ENCODE measurements at regions not wholly inside any gene's neighbourhood (a gene's known extent, or its start where the extent isn't known, plus 50 kb on each side); places are given as distances from the start of the nearest gene placed in this dataset.

DNA sequence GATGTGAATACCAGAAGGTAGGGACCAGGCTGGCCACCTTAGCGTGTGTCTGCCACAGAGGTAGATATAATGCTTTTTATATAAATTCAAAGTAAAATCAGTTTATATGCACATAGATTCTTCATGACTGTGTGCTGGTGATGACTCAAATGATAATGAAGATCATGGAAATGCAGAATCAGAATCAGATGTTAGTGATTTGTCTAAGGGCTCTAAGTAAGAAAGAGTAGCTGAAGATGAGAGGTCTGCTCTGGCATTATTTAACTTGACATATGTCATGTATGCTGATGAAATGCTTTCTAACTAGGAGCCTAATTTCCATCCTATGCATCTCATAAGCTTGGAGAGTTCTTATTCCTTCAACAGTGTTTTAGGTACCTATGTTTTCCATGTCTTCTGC, 50.3 kb upstream of the DPH6 start:
- DNase-seq, result no peak

DNA sequence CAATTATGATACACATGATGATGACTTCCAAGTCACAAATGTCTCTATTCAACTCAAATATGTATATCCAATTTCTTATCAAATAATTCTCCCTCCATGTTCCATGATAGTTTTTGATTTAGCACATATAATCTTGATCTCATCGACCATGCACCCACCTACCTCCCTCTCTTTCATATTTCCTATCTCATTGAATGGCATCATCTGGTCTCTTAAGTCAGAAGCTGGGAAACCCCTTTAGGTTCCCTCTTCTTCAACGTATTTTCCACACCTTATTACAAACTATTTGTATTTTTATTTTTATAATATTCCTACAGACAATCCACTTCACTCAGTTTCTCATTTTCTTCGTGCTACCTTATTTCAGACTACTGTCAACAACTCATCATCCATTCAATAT, 56.9 kb upstream of the DPH6 start:
- DNase-seq, result no peak

DNA sequence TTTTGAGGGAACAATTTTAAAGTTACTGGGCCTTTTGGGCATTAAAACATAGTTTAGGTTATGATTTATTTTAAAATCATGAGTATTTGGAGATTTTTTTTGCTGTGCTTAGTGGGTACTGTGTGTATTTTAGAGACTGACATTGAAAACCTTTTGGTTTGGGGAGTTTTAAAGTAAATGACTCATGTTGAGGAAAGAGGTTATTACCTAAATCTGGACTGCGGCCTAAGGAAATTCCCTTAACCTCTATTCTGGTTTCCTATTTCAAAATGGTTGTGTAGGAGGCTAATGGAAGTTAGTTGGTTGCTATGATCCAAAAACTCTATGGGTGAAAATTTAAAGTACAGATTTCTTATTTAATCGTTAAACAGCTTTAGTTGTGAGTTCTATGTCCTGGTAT, 57.3 kb upstream of the DPH6 start:
- DNase-seq, result no peak

DNA sequence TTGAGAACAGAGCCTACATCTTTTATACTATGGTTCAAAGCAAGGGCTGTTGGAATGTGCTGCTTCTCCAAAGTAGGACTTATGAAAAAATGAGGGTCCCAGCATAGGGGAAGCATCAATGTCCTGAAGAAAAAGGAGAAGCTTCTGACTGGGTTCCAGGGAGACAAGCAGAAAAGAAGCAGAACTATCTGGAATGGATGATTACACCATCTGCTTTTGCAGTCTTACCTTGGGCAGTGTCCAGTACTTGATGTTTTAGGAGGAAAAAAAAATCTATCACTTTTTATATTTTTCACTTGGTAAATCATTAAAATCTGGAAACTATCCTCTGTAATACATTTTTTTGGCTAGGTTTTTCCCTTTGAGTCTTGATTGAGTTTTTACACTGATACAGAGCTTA, 57.9 kb upstream of the DPH6 start:
- DNase-seq, result no peak

DNA sequence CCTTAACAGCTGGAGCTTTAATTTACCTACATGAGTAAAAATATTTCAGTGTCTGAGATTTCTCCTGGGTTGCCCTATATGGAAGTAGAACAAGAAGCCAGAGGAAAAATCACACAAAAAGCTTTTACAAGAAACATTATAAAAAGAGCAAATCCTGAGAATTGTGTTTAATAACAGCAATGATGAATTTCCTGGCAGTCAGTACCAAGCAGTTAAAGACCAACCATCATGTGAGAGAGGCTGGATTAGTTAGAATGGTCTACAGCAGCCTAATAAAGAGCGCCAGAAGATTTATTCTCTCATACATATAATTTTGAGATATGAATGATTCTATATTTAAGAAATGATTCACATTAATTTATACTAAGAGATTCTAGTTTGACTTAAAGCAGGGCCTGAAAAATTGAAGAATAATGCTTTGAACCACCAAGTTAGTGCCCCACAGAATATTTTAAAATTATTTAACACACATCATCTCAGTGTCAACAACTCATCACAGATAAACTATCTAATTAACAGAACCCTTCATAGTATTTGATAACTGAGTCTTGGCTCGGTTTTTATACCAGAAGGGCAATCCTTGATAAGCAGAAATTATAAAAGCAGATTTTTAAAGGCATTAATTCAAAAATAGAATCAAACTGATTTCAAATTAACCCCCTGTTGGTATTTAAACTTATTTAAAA, 59.9 kb upstream of the DPH6 start:
- DNase-seq, result no peak

DNA sequence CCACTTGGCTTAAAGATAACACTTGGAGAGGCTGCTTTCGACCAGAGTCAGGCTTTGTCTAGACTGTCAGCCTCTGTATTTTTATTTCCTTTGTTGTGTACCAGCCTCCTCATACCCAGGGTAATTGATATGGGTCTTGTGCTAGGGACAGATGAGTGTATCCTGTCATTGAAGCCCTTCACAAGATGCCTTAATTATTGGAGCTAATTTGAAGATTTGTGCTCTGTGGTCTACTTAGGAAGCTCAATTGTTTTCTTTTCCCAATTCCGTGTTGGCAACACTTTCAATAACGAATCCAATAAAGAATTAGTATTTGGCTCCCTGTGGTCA, 60.5 kb upstream of the DPH6 start:
- no peak for DNase-seq

DNA sequence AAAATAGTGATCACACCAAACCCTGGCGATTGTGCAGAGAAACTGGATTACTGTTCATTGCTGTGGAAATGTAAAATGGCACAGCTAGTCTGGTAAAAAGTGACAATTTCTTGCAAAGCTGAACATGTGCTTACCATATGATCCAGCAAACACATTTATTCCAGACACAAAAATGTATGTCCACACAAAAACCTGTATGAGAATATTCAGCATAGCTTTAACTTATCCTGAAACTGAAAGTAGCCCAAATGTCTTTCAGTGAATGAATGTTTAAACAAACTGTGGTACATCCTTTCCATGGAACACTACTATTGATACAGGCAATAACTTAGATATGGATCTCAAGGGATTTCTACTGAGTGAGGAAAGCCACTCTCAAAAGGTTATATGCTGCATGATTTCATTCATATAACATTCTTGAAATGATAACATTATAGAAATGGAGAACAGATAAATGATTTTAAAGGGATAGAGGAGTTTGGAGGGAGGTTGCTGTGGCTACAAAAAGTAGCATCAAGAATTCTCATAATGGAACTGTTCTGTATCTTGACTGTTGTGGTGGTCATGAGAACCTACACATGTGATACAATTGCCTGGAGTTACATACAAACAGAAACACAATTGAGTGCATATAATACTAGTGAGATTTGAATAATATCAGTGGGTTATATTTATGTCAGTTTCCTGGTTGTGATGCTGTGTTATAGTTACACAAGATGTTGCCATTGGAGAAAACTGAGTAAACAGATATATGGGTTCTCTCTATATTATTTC, 70.7 kb upstream of the DPH6 start:
- DNase-seq, result no peak

DNA sequence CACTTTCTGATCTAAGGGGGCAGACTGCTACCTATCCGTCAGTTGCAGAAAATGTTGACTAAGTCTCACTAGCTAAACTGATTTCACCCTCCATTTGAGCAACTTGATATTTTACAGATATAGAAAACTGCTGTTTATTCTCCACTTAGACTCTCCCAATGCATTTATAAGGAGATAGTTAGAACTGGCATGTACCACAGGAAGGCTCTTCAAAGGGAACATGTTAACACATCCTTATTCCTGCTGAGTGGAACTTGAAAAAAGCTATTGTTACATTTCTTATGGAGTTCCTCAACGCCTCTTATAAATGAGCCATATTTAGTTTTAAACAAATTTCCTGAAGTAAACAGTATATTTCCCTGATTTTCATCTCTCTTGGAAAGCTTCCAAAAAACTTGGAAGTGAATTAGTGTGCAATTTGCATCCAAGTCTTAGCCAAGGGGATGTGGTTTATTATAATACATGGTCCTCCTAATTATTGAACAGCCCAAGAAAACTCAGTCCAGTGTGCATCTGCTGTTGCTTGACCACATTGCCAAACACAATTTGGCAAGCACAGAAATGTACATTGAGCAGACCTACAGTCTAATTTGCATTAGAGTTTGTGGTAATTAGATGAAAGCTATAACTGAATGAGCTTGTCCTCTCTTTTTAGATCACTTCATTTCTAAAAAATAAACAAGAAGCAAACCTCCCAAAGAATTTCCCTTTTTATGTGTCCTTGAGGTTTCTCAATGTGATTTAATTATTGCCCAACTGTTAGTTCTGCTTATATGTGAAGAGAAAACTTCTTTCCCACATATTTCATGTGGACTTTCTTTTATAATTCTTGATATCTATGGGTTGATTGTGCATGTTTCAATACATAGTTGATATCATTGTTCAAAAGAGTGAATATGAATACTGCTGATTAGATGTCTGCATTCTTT, 72.6 kb upstream of the DPH6 start:
- DNase-seq, result no peak

DNA sequence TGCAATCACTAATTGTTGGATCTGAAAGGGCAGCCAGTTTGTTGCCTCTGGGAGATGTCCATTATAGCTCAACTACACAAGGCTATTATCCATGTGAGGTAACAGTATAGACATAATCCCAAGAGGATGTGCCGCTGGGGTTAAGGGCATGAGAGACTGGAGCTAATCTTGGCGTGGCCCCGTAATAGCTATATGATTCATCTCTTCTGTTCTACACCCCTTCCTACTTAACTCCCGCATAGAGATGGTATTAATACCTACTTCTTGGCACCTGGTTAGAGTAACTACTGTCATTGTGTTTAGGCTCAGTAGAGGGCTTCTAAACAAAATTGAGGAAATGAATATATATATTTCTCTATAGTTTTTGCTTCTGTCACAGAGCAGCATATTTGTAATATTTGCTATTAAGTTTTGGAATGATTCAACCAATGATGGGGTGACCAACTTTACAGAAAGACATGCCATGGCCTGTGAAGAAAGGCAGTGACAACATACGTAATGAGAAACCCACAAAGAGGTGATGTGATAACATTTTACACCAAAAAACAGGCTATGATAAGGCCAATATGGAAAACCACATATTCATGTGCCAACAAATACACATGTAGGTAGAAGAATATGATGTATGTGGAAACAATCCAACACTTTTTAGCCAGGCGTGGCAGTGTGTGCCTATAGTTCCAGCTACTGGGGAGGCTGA, 76.8 kb upstream of the DPH6 start:
- DNase-seq, result no peak

DNA sequence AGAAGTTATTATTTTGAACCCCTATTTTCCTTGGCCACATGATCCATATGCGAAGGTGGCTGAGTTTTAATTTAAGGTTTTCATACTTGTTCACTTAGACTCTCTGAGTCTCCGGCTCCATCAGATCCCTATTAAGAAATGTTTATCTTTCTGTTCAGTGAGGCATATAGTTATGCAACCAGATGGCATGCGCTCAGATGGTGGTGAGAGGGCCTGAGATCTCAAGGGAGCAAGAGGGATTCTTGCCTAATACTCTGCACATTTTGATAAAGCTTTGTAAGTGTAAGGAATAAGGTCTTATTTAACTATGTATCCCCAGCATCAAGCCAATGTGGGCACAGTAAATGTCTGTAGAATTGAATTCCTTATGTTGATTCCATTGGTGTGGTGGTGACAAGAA, 78.9 kb upstream of the DPH6 start:
- no peak for DNase-seq

DNA sequence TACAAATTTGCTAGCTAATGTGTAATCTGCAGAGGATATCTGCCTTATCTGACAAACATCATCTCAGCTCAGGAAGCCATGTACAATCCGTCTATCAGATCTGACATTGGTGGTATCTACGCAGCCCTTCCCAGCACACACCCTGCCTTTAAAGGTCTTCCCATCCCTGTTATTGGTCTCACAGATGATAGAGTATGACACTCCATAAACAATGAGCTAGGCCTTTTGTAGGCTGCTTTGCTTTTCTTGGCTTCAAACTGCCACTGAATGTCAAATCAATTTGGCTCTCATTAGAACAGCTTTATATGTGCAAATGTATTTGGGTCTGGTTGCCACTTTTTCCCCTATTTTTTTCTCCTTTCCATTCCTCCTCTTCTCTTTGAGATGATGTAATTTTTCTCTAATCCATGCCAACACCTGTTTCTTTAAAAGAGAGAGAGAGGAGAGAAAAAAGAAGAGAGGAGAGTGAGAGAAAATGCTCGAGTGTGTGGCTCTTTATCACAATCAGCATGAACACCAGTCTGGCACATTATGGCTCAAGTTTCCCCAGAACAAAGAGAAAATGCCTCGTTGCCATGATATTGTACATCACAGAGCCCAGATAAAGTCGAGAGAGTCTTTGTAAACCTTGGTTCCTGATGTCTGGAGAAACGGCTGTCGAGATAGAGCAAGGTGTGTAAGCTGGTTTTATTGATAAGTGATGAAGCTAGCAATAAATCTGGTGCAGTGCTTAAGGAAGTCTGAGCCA, 80.8 kb upstream of the DPH6 start:
- DNase-seq, result no peak

DNA sequence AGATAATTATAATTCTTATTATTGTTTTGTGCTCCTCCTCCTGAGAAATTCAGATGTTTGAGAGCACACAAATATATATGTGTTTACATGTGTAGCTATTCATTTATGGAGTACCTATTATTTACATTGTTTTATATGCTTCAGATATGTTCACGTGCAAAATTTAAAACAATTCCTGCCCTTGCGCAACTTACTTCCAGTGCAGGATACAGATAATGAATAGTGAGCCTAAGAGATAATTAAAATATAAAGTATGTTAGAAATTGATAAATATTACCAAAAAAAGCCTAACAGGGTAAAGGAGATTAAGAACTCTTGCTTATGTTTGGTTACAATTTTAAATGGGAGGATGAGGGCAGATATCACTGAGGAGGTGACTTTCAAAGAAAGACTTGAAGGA, 81.7 kb upstream of the DPH6 start:
- no peak for DNase-seq

DNA sequence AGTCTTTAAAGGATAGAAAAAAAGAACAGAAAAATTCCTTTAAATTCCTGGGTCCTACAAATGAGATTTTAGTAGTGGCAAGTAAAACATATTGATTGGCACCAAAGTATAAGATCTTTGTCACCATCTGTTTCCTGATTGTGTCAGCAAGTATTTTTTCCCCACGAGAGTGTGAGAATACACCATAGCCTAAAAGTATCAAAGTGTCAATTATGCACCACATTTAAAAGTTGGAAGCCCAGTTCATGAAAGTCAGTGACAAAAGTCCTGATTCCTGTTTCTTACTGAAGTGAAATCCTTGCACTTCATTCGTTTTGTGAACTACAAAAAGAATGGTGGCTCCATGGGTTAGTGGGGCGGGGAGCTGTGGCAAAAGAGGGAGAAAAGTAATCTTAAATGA, 83.8 kb upstream of the DPH6 start:
- no peak for DNase-seq

DNA sequence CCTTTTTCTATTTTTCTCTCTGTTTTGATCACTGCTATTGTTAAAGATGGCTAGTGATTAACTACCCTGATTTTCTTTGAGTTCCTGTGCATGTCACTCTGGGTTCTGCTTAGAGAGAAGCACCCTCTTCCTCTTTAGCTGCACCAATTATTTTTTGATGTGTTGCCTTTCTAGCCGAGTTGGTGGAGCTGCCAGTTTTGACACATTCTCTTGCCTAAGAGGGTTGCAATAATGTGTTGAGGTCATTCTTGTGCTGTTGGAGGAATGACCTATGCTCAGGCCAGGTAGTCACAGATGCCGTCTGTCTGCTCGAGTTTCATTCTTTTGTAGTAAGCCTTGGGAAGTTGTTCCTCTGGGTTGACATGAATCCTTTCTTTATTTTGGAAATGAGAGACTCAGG, 84.6 kb upstream of the DPH6 start:
- no peak for DNase-seq

DNA sequence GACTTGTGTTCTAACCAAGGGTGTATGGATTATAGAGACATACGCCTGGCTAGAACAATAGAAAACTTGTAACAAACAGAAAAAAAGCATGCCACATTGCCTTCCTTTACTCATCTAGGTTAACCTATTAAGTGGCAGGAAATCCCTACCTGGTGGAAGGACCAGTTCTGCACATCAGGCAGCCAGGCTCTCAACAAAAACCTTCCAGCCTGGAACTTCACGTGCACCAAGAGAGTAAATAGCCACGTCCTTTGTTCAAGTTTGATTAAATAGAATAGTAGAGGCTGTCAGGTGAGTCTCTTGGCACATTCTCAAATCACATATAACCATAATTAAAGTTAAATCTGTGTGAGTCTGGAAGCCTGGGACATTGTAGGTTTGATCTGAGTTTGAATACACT, 85.0 kb upstream of the DPH6 start:
- DNase-seq, result no peak

DNA sequence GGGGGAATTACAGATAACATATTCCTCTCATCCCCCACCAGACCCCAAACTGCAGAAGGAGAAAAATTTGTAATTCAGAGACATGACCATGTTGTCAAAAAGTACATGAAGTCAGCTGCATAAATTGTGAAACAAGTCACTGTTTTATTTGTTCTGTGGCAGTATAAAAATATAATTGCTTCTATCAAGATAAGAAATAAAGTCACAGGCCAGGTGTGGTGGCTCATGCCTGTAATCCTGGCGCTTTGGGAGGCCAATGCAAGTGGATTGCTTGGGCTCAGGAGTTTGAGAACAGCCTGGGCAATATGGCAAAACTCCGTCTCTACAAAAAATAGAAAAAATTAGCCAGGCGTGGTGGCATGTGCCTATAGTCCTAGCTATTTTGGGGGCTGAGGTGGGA, 87.7 kb upstream of the DPH6 start:
- no peak for DNase-seq

DNA sequence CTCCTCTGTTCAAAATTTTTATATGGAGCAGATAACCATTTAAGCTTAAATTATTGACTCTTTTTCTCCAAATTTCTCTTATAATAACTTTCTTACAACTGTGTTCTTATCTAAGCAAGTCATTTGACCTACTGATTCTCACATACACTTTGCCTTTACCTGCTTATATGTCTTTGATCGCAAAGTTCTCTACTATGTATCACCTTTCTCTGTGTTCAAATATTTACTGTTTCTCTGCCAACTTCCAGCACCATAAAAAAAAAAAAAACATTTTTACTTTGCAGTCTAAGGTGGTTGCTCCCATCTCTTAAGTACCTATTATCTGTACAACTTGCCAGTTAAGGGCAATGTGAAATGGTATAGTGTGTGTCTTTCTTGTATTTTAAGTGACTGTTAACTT, 100.8 kb upstream of the DPH6 start:
- DNase-seq, result no peak

DNA sequence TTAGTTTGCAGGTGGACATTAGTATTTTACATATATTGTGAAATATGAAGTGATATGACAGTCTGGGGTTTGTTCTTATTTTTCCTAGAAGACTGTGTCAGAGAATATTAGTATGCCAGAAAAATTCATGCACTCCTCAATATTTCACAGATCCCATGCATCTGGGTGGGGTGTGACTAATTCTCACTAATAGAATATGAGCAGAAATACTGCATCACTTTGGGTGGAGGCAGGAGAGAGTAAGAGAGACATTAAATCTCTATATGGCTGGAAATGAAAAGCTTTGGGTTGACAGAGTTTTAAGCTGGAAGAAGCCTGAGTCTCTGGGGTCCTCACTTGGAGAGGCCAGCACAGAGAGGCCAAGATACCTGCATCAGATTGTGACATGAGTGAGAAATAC, 101.3 kb upstream of the DPH6 start:
- DNase-seq, result no peak

DNA sequence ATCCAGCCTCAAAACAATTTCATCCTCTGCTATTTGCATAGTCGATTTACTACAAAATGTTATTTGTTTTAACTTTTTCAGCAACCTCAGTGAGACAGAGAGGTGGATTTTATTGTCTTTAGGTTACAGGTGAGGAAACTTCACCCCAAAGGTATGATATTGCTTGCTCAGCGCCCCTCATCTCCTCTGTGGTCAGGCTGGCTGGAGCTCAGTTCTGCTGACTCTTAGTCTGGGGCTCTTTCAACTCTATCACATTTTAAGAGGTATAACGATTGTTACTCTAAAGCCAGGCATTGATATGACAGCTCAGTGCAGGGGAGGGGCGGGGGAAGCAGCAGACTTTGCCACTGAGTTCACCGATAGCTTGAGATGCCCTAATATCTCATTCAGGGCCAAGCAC, 103.0 kb upstream of the DPH6 start:
- no peak for DNase-seq

DNA sequence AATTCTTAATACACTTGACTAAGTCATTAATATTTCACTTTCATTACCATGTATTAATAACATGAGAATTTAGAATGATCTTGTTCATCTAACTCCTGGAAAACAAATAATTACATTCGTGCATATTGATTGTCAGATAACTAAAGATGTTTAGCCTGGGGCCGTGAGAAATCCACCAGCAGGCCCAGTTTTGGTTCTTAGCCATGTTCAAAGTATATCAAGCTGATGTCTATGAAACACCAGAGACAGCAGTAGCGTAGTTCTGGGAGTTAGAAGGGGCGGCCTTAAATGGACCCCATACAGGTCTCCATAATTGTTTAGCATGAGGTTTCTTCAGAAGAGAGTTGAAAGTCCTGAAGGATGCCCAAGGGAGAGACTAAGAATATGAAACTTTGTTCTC, 103.6 kb upstream of the DPH6 start:
- no peak for DNase-seq

DNA sequence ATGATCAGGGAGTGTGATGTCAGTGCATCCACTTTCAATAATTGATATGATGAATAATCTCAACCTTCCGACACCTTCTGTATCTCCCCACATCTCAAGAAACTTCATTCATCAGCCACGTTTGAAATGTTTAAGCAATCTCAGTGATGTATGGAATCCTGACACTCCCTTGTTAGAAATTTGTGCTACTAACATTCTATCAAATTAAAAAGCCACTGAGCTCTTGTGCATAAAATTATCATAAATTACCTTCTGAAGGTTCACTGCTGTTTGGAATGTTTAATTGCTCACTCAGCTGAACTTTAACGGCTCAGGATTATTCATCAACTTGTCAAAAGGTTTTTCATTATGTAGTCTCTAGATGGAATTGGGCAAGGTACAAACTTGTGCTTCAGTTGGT, 108.4 kb upstream of the DPH6 start:
- DNase-seq, result no peak

DNA sequence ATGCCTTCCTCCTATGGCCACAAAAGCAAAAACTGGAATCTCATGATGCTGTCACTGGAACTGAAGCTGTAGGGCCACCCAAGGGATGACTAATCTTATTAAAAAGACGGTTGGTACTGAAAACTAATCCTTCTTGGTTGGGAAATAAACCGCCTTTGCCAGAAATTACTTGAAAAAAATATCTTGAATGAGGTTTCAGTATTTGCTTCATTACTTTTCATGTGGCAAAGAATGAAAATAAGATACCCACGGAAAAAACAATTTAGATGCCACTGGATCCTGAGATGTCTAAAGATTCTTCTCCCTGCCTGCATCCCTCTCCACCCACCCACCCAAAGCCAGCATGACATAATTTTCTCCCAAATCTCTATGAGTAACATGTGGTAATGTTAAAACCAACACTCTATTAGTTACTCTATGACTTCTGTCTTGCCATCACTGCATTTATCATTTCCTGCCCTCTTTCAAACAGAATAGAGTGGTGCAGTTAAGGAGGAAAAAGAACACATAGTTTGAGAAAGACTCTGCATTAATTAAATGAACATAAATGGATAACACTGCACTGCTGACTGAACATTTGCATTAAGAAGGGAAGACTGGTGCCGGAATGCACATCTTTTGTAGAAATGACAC, 111.8 kb upstream of the DPH6 start:
- no peak for DNase-seq

All from activated CD8-positive, alpha-beta memory T cell treated with anti-CD3 and anti-CD28 coated beads for 24 hours (primary cell).